ENCODE measurements at regions not wholly inside any gene's neighbourhood (a gene's known extent, or its start where the extent isn't known, plus 50 kb on each side); places are given as distances from the start of the nearest gene placed in this dataset.
A peak's percentile ranks its signal among the peaks of the same experiment; 100 is the strongest.

DNA sequence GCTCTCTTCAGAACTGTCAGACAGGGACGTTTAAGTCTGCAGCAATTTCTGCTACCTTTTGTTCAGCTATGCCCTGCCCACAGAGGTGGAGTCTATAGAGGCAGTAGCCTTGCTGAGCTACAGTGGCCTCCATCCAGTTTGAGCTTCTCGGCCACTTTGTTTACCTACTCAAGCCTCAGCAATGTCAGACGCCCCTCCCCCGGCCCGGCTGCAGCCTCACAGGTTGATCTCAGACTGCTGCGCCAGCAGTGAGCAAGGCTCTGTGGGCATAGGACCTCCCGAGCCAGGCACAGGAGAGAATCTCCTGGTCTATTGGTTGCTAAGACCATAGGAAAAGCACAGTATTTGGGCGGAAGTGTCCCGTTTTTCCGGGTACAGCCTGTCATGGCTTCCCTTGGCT lies 89.9 kb upstream of the PDC start:
- no peak for DNase-seq

GRCh38 chr1:186541003-186541402 lies 80.1 kb upstream of the PDC start:
- DNase-seq, result no peak

- DNase-seq, result no peak
Observed at GRCh38 chr1:186540521-186540920, 79.6 kb upstream of the PDC start.

GRCh38 chr1:186536273-186536890 lies 75.5 kb upstream of the PDC start:
- DNase-seq, result peak; percentile 12 to 62

DNA sequence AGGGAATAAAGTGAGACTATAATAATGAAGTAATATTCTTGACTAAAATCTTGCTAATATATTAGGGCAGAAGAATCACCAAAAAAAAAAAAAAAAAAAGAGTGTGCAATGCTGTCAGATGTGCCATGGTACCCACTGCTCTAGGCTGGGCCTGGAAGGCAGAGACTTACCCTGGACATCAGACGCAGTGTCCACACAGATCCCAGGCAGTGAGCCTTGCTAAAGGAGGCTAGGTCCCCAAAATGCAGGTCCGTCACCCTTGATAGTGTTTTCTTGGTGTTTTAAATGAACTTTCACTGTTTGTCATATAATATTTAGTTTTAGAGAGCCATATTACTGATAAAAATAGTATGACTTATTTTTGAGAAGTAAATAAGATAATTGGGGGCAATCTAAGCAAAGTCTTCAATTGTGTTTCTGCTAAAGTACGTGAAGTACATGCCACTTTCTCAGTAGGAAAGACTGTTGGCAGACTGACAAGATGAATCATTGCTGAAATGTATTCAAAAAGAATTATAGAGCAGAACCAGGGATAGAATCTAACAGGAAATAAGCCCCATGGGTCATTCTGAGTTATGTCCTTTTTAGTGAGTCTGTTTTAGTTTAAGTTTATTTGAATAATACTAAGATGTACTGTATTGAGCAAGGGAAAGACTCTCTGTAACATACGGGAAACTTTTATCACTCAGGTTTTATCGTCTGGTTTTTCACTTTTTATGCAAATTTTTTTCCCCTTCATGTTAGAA lies 74.6 kb upstream of the PDC start:
- DNase-seq, result peak; percentile 18 to 22

DNA sequence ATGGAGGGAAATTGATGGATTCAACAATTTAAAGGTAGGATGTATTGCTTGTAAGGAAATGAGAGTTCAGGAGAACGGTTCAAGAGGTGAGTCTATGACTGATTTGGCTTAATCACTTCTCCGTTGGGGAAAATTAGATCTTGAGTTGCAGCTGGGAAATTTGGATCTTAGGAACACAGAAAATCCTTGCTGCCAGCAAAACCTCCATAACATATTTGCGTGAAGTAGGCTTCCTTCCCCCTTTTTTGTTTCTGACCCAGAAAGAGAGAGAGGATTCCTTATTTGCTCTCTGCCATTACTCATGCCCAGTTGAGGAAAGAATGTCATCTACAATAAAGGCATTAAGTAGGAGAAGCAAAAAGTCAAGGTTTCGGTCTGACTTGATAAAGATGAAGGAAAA lies 73.5 kb upstream of the PDC start:
- DNase-seq, result no peak

DNA sequence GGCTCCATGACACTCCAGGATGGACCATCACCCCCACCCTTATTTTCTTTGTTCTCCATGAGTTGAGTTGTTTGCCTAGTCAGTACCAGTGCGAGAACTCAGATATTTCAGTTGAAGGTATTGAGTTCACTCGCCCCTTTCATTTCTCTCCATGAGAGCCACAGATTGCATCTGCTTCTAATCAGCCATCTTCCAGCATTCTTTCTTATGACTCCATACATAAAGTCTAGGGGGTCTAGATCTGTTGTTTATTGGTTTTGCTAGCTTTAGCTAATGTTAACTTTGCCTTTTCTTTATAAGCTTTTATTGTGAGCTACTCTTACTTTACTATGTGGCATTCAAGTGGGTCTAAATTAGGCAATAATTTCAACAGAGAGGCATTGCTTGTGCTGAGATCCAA lies 71.6 kb upstream of the PDC start:
- DNase-seq, result no peak

GRCh38 chr1:186531561-186532165 lies 70.7 kb upstream of the PDC start:
- no peak for DNase-seq

- DNase-seq, result no peak
Observed at GRCh38 chr1:186530109-186530508, 69.2 kb upstream of the PDC start.

GRCh38 chr1:186519982-186520381 lies 59.1 kb upstream of the PDC start:
- no peak for DNase-seq

DNA sequence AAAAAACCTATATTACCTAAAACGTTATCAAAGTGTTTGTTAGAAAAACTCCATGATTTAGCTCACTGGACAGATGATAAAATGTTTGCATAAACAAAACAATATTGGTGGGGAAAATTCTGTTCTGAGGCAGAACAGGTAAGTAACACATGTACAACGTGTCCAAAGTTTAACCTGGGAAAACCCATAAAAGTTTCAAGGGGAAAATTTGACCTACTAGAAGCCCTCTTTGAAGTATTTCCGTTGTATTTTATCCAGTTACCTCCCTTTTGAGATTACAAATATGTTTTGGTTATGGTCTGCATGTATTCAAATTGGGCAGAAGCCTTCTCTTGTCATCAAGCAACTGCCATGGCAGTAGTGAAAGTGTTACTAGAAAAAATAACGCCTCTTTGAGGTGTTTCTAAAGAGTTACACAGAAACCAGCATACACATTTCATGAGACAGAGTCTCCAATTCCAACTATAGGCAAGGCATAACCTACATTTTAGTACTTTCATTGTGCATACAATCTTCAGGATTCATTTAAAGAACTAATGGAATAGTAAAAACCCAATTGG lies 58.0 kb upstream of the PDC start:
- DNase-seq, result no peak

- no peak for DNase-seq
Observed at GRCh38 chr1:186518395-186518794, 57.5 kb upstream of the PDC start.

- DNase-seq, result no peak
Observed at GRCh38 chr1:186514367-186514766, 53.5 kb upstream of the PDC start.

GRCh38 chr1:186513526-186513925 lies 52.6 kb upstream of the PDC start:
- DNase-seq, result no peak

DNA sequence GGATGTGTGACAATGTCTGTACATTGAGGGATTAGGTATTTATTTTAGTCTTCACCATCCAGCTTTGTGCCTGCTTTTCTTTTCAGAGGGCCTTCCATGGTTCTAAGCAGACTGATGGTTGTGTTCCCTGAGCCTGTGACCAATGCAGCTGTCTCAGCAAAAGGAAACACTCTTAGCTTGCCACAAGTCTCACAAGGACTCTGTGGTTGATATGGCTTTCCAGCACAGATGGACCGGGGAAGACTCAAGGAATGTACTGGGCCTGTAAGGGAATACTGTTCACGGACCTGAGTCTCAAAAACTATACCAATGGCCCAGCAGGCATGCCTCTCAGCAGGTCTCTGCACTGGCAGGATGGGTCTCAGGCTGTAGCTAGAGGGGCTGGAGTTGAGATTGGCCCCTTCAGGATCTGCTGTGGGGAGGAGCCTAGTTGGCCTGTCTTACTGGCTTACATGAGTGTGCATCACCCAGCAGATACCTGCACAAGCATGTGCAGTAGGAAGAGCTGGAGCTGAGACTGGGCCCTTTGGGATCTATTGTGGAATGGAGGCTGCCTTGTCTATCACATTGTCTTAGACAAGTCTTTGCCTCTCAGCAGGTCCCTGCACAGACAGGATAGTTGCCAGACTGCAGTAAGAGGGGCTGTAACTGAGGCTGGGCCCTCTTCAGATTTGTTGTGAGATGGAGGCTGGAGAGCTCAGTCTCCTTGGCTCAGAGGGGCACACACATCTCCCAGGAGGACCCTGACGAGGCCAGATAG lies 52.0 kb upstream of the PDC start:
- DNase-seq, result no peak

GRCh38 chr1:186511761-186512637 lies 51.1 kb upstream of the PDC start:
- peak; percentile 19 to 35 for DNase-seq
